GM21381 (cell line): ENCODE measurements at regions not wholly inside any gene's neighbourhood (a gene's known extent, or its start where the extent isn't known, plus 50 kb on each side); places are given as distances from the start of the nearest gene placed in this dataset.

ENCODE experiments used
- ATAC-seq: cut with Tn5 transposase; IDR thresholded peaks from one replicate; pipeline ENCODE4 v1.9.1; 2021; ENCODE audit warnings: mild to moderate bottlenecking, moderate library complexity; ENCODE audit not compliant: unreplicated experiment

DNA sequence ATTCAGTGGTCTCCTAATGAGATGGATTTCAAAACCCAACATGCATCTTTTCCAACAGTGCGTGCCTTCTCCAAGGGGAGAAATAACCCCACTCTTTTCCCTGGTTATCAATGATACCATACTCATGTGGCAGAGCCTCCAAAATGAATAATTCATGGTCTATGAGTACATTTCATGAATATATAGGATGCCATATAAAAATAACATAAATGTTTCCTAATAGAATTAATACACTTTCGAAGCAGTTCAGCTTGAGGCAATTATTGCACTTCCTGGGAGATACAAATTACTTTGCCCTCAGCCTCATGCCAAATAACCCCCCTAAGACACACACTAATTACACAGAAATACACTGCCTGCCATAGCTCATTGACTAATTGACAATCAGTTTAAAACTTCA is 318.6 kb downstream of the ZSWIM6 start:
- no peak for ATAC-seq

DNA sequence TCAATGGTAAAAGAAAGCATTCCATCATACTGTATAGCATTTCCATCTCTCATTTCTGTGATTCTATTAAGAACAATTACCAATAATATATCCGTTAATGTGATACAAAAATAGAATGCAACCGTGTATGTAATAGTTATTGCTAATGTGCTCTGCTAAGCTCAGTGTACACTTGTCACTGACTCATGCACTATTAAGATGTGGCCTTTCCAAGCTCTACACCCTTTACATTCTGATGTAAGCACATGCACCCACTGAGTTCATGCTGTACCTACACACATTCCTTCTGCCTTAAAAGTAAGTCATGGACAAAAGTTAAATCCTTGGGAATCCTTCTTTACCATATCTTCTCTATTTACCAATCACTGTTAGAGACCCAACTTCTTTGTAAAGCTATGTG is 319.1 kb downstream of the ZSWIM6 start:
- no peak for ATAC-seq

DNA sequence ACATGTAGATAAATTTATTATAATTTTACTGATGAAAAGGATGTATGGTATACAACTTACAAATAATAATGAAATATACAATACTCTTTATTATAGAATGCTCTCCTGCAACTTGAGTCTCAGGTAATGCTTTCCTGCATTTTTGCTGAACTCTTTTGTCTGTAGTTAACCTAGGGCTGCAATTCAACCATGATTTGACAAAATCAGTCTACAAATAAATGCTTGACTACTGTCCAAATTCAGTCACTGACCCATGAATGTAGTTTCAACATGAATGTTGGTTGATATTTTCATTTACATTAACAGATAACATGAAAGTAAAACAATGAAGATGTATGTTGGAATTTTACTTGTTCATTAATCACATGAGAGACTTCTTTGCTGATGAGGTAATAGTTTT is 320.9 kb downstream of the ZSWIM6 start:
- ATAC-seq, result no peak

DNA sequence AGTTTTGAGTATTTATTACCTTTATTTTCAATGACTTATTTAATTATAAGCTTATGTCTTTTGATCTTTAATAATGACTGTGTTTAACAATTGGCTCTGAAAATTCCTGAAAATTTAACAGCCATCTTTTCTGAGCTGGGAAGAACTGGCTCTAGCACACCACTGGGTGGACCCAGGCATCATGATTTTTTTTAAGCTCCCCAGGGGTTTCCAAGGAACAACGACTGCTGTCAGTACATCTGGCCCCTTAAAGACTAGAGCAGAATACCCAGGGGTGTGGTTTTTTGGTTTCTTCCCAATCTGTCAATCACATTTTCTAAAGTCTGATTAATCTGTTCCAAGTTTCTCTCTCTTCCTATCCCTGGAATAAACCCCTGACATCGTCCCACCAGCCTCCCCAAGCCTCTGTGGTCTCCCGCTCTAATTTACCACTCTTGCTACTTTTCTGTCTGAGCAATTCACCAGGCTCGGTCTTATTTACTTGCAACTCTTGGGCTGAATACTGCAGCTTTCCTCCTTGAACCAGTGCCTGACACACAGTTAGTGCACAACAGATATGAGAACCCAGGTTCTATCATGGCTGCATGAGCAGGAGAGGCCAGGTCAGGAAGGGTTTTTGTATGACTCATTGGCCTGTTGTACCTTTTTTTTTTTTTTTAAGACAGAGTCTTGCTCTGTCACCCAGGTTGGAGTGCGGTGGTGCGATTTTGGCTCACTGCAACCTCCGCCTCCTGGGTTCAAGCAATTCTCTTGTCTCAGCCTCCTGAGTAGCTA is 321.9 kb downstream of the ZSWIM6 start:
- no peak for ATAC-seq

GRCh38 chr5:61654876-61655275 is 322.8 kb downstream of the ZSWIM6 start:
- no peak for ATAC-seq

- ATAC-seq, result no peak
These were observed 325.0 kb downstream of the ZSWIM6 start for GRCh38 chr5:61657010-61657409.

DNA sequence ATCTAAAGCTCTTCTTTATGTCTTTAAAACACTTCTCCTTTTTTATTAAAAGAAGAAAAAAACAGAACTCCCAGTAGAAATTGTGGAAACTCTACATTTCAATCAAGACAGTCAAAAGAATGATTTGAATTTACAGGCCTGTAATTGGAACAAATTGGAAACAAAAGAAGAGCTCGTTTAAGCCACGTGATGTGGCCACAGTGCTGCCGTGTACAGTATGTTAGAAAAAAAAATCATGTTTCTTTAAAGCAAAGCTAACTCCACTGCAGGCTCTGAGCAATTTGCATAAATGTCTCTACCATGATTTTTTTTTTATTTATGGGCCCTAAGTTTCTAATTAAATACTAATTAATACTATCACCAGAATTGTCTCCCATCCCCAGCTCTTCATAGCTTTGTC is 325.6 kb downstream of the ZSWIM6 start:
- no peak for ATAC-seq

DNA sequence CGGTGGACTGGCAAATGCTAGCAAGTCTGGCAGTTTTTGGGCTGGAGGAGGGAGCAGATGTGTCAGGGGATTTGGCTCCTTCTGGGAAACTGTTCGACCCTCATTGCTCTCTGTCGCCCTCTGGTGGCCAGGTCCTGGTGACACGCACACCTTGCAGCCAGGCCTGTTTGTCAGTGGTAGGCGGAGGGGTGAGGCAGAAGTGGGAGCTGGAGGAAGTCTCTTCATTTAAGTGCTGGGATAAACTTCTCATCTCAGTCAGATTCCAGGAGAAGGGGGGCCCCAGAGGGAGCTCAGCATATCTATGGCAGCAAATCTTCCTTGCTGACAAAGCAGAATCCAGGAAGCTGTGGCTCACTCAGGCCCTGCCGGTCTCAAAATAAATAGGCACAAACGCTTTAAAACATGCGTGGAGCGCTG is 326.5 kb downstream of the ZSWIM6 start:
- peak; percentile 73 for ATAC-seq

DNA sequence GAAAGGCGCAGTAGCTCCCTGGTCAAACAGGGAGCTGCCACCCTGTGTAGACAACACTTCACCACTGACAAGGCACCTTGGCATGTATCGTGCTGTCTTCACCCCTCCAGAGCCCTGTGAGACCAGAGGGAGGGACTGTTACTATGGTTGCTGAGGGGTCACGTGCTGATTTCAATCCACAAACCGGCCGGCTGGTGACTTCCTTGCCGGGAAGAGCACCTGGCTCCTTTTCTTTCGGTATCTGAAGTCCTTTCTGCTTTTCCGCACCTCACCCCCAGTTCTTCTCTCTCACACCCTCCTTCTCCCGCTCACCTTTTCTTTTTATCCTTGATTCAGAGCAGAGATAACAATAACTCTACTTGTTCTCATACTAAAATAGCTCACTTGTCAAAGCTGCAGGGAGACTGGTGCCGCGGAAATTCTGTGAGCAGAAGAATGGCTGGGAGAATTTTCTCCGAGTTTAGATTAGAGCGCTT is 327.2 kb downstream of the ZSWIM6 start:
- ATAC-seq, result no peak

GRCh38 chr5:61662670-61663069 is 330.6 kb downstream of the ZSWIM6 start:
- ATAC-seq, result no peak

GRCh38 chr5:61666064-61666621 is 334.1 kb downstream of the ZSWIM6 start:
- no peak for ATAC-seq

- no peak for ATAC-seq
These were observed 335.6 kb downstream of the ZSWIM6 start for GRCh38 chr5:61667525-61668218.

- no peak for ATAC-seq
These were observed 337.5 kb downstream of the ZSWIM6 start for GRCh38 chr5:61669531-61669930.

GRCh38 chr5:61670941-61671340 is 338.9 kb downstream of the ZSWIM6 start:
- no peak for ATAC-seq

GRCh38 chr5:61673007-61673735 is 341.1 kb downstream of the ZSWIM6 start:
- ATAC-seq, result no peak

DNA sequence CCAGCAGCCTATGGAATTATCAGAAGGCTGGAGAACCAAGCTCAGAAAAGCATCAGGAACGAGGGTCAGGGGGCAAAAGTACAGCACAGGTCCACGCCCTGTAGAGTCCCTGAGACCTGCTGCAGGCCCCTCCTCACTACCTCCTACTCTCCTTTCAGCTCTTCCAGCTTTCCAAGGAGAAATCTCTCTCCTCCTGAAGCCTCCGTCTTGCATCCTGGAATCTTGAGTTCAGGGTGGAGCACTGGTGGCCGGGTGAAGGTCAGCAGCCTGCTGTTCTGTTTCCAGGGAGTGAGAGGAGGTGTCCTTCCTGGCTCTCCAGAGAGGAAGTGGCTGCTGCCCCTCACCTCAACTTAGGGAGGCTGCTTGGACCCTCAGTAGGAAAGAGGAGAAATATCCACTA is 342.3 kb downstream of the ZSWIM6 start:
- ATAC-seq, result no peak

DNA sequence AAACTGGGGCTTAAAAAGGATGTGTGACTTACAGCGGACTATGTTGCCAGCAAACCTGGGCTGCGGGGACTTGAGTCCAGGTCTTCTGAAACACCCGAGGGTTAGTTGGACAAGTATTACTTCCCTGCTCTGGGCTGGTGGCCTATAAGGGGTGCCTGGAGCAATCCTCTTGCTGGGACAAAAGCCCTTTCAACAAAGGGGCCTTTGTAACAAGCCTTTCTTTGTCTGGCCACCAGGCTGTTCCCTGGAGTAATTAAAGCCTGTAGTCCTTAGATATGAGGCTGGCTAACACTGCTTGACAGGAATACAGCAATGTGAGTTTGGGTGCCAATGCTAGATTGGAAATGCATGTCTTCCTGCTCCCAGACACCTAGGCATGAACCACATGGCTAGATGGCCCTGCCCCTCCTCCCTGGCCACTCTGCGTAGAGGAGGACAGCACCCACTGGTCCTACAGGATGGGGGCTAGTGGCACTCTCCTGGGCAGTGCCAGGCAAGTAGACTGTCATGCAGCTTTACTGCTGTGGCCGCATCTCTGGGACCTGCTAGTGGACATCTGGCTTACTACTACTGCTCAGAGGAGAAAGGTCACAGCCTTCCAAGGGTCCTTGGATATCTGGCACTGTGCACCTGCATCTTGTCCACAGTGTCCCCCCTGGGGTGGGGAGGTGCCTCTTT is 343.1 kb downstream of the ZSWIM6 start:
- ATAC-seq, result no peak

GRCh38 chr5:61677220-61677619 is 345.2 kb downstream of the ZSWIM6 start:
- no peak for ATAC-seq

GRCh38 chr5:61678966-61679365 is 346.9 kb downstream of the ZSWIM6 start:
- no peak for ATAC-seq

DNA sequence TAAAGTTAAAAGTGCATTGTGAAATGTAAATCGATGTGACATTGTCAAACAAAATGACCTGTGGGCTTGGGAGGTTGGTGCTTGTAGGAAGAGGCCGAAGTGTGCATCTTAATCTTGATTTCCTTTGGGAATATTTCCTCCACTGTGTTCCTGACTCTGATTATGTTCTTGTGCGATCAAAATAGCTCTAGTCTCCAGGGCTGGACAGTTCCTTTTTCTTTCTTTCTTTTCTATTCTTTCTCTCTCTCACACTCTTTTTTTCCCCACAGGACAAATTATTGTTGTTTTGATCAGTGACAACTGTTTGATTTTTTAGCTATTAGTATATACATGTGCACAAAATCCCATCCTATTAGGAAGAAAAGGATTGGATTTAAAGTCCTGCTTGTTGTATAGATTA is 347.5 kb downstream of the ZSWIM6 start:
- ATAC-seq, result no peak

DNA sequence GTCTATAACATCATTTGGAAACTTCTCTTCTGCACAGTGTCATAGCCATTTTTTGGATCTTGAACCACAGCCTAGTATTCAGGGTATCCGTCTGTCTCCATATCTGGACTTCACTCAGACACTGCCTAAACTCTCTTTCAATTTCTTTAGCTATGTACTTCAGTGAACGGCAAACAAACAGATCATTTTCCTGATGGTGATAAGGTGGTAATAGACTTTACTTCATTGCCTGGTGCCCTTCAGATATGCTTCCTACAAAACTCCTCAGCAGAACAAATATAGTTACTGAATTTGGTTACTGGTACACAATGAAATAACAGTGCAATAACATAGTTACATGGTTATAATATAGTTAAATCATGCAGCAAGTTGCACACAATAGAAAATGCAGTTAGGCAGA is 348.2 kb downstream of the ZSWIM6 start:
- no peak for ATAC-seq
